ENCODE measurements at regions not wholly inside any gene's neighbourhood (a gene's known extent, or its start where the extent isn't known, plus 50 kb on each side); places are given as distances from the start of the nearest gene placed in this dataset.
"Not testable (repeated sequence)": the region's sequence is repeated elsewhere in the genome, so short reads cannot be mapped to it uniquely, and the experiment has no call there.

- in situ Hi-C loops (cut with MboI; ENCODE audit: low sequenced_read_pairs, unreplicated experiment), result no loop called here
- no peak for DNase-seq (ENCODE audit: low spot score)
- TF ChIP-seq, protein P1, sequence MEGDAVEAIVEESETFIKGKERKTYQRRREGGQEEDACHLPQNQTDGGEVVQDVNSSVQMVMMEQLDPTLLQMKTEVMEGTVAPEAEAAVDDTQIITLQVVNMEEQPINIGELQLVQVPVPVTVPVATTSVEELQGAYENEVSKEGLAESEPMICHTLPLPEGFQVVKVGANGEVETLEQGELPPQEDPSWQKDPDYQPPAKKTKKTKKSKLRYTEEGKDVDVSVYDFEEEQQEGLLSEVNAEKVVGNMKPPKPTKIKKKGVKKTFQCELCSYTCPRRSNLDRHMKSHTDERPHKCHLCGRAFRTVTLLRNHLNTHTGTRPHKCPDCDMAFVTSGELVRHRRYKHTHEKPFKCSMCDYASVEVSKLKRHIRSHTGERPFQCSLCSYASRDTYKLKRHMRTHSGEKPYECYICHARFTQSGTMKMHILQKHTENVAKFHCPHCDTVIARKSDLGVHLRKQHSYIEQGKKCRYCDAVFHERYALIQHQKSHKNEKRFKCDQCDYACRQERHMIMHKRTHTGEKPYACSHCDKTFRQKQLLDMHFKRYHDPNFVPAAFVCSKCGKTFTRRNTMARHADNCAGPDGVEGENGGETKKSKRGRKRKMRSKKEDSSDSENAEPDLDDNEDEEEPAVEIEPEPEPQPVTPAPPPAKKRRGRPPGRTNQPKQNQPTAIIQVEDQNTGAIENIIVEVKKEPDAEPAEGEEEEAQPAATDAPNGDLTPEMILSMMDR (IDR thresholded peaks at IDR 0.05; ENCODE audit: borderline replicate concordance, control extremely low read depth, extremely low read depth, insufficient read depth, missing control alignments), result no peak
Measured at GRCh38 chr12:20050221-20050620, 318.1 kb upstream of the PDE3A start.

- DNase-seq (ENCODE audit: low spot score), result no peak
- in situ Hi-C loops (cut with MboI; ENCODE audit: low sequenced_read_pairs, unreplicated experiment), result no loop called here
- TF ChIP-seq, protein P1 (IDR thresholded peaks at IDR 0.05; ENCODE audit: borderline replicate concordance, control extremely low read depth, extremely low read depth, insufficient read depth, missing control alignments), result no peak
Measured at GRCh38 chr12:20053782-20054181, 314.6 kb upstream of the PDE3A start.

DNA sequence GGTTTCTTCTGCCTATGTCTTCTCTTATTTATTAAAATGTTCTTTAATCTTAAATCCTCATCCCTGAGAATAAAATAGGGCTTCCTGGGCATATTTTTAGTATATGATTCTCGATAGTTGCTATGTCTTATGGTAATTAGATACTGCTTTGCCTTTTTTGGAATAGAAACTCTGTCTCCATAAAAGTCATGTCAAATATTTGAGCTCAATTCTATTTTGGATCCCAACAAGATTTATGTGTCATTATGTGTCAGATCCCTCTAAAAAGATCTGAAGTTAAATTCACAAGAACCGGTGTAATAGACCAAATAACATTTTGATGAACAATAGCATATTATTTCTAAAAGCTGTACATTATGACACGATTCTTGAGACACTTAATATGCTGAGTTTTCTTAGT, 312.5 kb upstream of the PDE3A start:
- in situ Hi-C loops (cut with MboI; ENCODE audit: low sequenced_read_pairs, unreplicated experiment), result no loop called here
- DNase-seq (ENCODE audit: low spot score), result no peak
- TF ChIP-seq, protein P1 (IDR thresholded peaks at IDR 0.05; ENCODE audit: borderline replicate concordance, control extremely low read depth, extremely low read depth, insufficient read depth, missing control alignments), result no peak

- no peak for DNase-seq (ENCODE audit: low spot score)
- TF ChIP-seq, protein P1 (IDR thresholded peaks at IDR 0.05; ENCODE audit: borderline replicate concordance, control extremely low read depth, extremely low read depth, insufficient read depth, missing control alignments), result no peak
- in situ Hi-C loops (cut with MboI; ENCODE audit: low sequenced_read_pairs, unreplicated experiment), result no loop called here
Measured at GRCh38 chr12:20057398-20057797, 310.9 kb upstream of the PDE3A start.

DNA sequence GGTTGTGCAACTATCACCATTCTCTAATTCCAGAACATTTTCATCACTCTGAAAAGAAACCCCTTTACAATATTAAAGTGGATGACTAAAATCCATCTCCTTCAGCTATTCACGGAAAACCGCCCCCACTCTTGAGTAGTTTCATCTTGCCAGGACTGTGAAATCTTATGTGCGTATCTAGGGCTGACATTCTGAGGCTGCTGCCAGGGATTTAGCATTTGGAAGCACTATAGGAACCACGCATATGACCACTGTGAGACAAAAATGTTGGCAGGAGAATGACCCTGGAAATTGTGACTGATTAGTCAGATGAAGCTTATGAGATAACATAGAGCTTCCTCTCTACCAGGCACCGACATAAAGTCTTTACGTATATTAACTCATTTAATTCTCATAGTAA, 305.2 kb upstream of the PDE3A start:
- DNase-seq (ENCODE audit: low spot score), result no peak
- TF ChIP-seq, protein P1 (IDR thresholded peaks at IDR 0.05; ENCODE audit: borderline replicate concordance, control extremely low read depth, extremely low read depth, insufficient read depth, missing control alignments), result no peak
- in situ Hi-C loops (cut with MboI; ENCODE audit: low sequenced_read_pairs, unreplicated experiment), result no loop called here

- in situ Hi-C loops (cut with MboI; ENCODE audit: low sequenced_read_pairs, unreplicated experiment), result no loop called here
- DNase-seq (ENCODE audit: low spot score), result no peak
- TF ChIP-seq, protein P1 (IDR thresholded peaks at IDR 0.05; ENCODE audit: borderline replicate concordance, control extremely low read depth, extremely low read depth, insufficient read depth, missing control alignments), result no peak
Measured at GRCh38 chr12:20077618-20078017, 290.7 kb upstream of the PDE3A start.

DNA sequence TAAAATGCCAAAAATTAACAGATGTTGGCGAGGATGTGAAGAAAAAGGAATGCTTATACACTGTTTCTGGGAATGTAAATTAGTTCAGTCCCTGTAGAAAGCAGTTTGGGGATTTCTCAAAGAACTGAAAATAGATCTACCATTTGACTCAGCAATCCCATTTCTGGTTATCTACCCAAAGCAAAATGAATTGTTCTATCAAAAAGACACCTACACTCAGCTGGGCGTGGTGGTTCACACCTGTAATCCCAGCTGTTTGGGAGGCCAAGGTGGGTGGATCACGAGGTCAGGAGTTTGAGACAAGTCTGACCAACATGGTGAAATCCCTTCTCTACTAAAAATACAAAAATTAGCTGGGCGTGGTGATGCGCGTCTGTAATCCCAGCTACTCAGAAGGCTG, 279.3 kb upstream of the PDE3A start:
- in situ Hi-C loops (cut with MboI; ENCODE audit: low sequenced_read_pairs, unreplicated experiment), result no loop called here
- DNase-seq (ENCODE audit: low spot score), result no peak
- TF ChIP-seq, protein P1 (IDR thresholded peaks at IDR 0.05; ENCODE audit: borderline replicate concordance, control extremely low read depth, extremely low read depth, insufficient read depth, missing control alignments), result no peak

GRCh38 chr12:20093190-20093810, 275.0 kb upstream of the PDE3A start:
- in situ Hi-C loops (cut with MboI; ENCODE audit: low sequenced_read_pairs, unreplicated experiment); DNase-seq (ENCODE audit: low spot score): not testable (repeated sequence)
